HepG2 (cell line): ENCODE measurements at regions not wholly inside any gene's neighbourhood (a gene's known extent, or its start where the extent isn't known, plus 50 kb on each side); places are given as distances from the start of the nearest gene placed in this dataset.

ENCODE experiments used
- ATAC-seq: fragments of 200-7000 bp; cut with Tn5 transposase; 3 replicates; pipeline ENCODE4 v1.9.1; 2020; ENCODE audit warnings: mild to moderate bottlenecking, moderate library complexity
- BruUV-seq: library from RNA; stranded (reverse); fragments of 400-500 nt; replicated peaks from 2 replicates; lab custom pipeline; 2021; lab: Mats Ljungman, UMichigan
- CTCF ChIA-PET: fragments of 300-600 bp; formaldehyde crosslinking; extraction: SDS; loops from one replicate; lab custom pipeline; 2021; ENCODE audit warnings: low total read pairs, inconsistent platforms, low intra/inter-chr PET ratio; lab: Yijun Ruan, JAX
- POLR2A ChIA-PET: fragments of 350-600 bp; sonication (Branson Sonifier 250); formaldehyde crosslinking; loops from one replicate; lab custom pipeline; 2020; ENCODE audit warnings: antibody characterized with exemption, inconsistent platforms; lab: Yijun Ruan, JAX
- DNase-seq: peaks from one replicate; pipeline ENCODE4 v3.0.0-alpha.2; 2015; ENCODE audit warnings: low spot score
- FAIRE-seq: peaks from 3 replicates; lab custom pipeline; 2011; peaks lifted over from hg19 to GRCh38; lab: Jason Lieb, UNC
- H2AFZ ChIP-seq: one replicate; pipeline ENCODE4 v1.6.1; 2011; ENCODE audit warnings: low read length, inconsistent platforms
- H3K27ac ChIP-seq: fragments of 300-600 bp; 3 replicates; pipeline ENCODE4 v1.8.0; 2011; ENCODE audit warnings: mixed run types, mild to moderate bottlenecking, mixed read lengths, low read length, inconsistent platforms; ENCODE audit not compliant: insufficient read depth; ENCODE audit errors: extremely low read length
- H3K27me3 ChIP-seq, 2 experiments: fragments of 200-600 bp in 1 of 2; 2 replicates in 1 of 2; 3 replicates in 1 of 2; pipeline versions ENCODE4 v1.6.0 to v1.8.0; 2011; ENCODE audit warnings: low read length in 2 of 2, mild to moderate bottlenecking in 2 of 2, moderate library complexity in 2 of 2, inconsistent platforms in 1 of 2; ENCODE audit not compliant: insufficient read depth in 2 of 2, control insufficient read depth in 1 of 2
- H3K36me3 ChIP-seq, 2 experiments: fragments of 200-600 bp in 1 of 2; replicated peaks in 1 of 2; 2 replicates in 1 of 2; 3 replicates in 1 of 2; pipeline versions ENCODE4 v1.5.1 to v1.8.0; 2011; ENCODE audit warnings: low read length in 2 of 2, inconsistent platforms in 1 of 2; ENCODE audit not compliant: insufficient read depth in 2 of 2, control insufficient read depth in 1 of 2
- H3K4me1 ChIP-seq: 2 replicates; pipeline ENCODE4 v1.5.1; 2012; ENCODE audit warnings: low read length, inconsistent platforms; ENCODE audit not compliant: insufficient read depth
- H3K4me2 ChIP-seq: 2 replicates; pipeline ENCODE4 v1.6.0; 2011; ENCODE audit warnings: low read depth, low read length, inconsistent platforms
- H3K4me3 ChIP-seq, 3 experiments: fragments of 200-600 bp in 1 of 3; sonication (generic), shearing (Covaris generic) in 1 of 3; replicated peaks in 1 of 3; 2 replicates each; pipeline ENCODE4 v1.5.1; 2011 to 2016; ENCODE audit warnings: low read length in 3 of 3, inconsistent platforms in 2 of 3, low read depth in 2 of 3, mild to moderate bottlenecking in 2 of 3, control low read depth in 1 of 3, mixed read lengths in 1 of 3; ENCODE audit not compliant: insufficient read depth in 1 of 3
- H3K79me2 ChIP-seq: one replicate; pipeline ENCODE4 v1.6.1; 2011; ENCODE audit warnings: low read length, inconsistent platforms; ENCODE audit not compliant: insufficient read depth
- H3K9ac ChIP-seq: 2 replicates; pipeline ENCODE4 v1.6.0; 2011; ENCODE audit warnings: mild to moderate bottlenecking, low read depth, low read length, inconsistent platforms; ENCODE audit not compliant: insufficient read depth
- H3K9me3 ChIP-seq: 2 replicates; pipeline ENCODE4 v1.5.1; 2012; ENCODE audit warnings: mild to moderate bottlenecking, low read length
- H4K20me1 ChIP-seq: 2 replicates; pipeline ENCODE4 v1.6.0; 2011; ENCODE audit warnings: inconsistent platforms, mild to moderate bottlenecking, low read length, moderate library complexity; ENCODE audit not compliant: insufficient read depth
- CHD4 ChIP-seq: fragments of 200-600 bp; sonication (generic); IDR thresholded peaks from 2 replicates; pipeline ENCODE4 v1.7.0; 2017; ENCODE audit warnings: mild to moderate bottlenecking, low read length, borderline replicate concordance
- DR1 ChIP-seq: sonication (generic); formaldehyde crosslinking; IDR thresholded peaks from 2 replicates; pipeline ENCODE4 v1.8.0; 2021; ENCODE audit warnings: mild to moderate bottlenecking, missing genetic modification reagents, inconsistent platforms
- PRMT3 ChIP-seq: sonication (generic); formaldehyde crosslinking; IDR thresholded peaks from 2 replicates; pipeline ENCODE4 v1.8.1; 2022; ENCODE audit warnings: low read depth, mild to moderate bottlenecking, moderate library complexity, missing genetic modification reagents, borderline replicate concordance
- RARA ChIP-seq: IDR thresholded peaks from 2 replicates; pipeline ENCODE4 v1.6.1; 2016; ENCODE audit warnings: missing genetic modification reagents, missing compliant biosample characterization
- RBAK ChIP-seq: sonication (generic); formaldehyde crosslinking; IDR thresholded peaks from 2 replicates; pipeline ENCODE4 v1.5.1; 2020; ENCODE audit warnings: mild to moderate bottlenecking, missing genetic modification reagents
- REL ChIP-seq: sonication (generic); formaldehyde crosslinking; conservative IDR thresholded peaks from 2 replicates; pipeline ENCODE4 v1.8.0; 2022; ENCODE audit warnings: mild to moderate bottlenecking, missing genetic modification reagents, moderate library complexity
- SATB2 ChIP-seq: sonication (generic); formaldehyde crosslinking; IDR thresholded peaks from 2 replicates; pipeline ENCODE4 v1.5.0; 2020; ENCODE audit warnings: missing genetic modification reagents
- ZNF30 ChIP-seq: sonication (generic); formaldehyde crosslinking; IDR thresholded peaks from 2 replicates; pipeline ENCODE4 v1.5.0; 2020; ENCODE audit warnings: mild to moderate bottlenecking, missing genetic modification reagents
- ZNF33A ChIP-seq: sonication (generic); formaldehyde crosslinking; IDR thresholded peaks from 2 replicates; pipeline ENCODE4 v1.5.1; 2020; ENCODE audit warnings: missing genetic modification reagents, mild to moderate bottlenecking, moderate library complexity, borderline replicate concordance
- ZNF878 ChIP-seq: sonication (generic); formaldehyde crosslinking; IDR thresholded peaks from 2 replicates; pipeline ENCODE4 v1.8.1; 2023; ENCODE audit warnings: mild to moderate bottlenecking, missing genetic modification reagents, moderate library complexity
- WGBS: methylation state at CpG from one replicate; pipeline ENCODE4 v1.1.6; 2017; ENCODE audit warnings: low lambda C conversion rate; 5-methylcytosine and 5-hydroxymethylcytosine counted together
- in situ Hi-C: cut with HindIII; loops from 2 replicates; pipeline ENCODE4 v1.10.0; 2017; ENCODE audit warnings: low pct_unique_long_range_greater_than_20kb; ENCODE audit not compliant: extremely low pct_ligation_motif_present
- intact Hi-C: fragments of 100-400 bp; cut with micrococcal nuclease; formaldehyde crosslinking; loops from one replicate; pipeline ENCODE4 v1.10.0; 2022; ENCODE audit not compliant: unreplicated experiment
- TF ChIP-seq, protein P1 (sequence below): sonication (generic); formaldehyde crosslinking; IDR thresholded peaks from 2 replicates; pipeline ENCODE4 v1.4.0; 2020; ENCODE audit warnings: missing genetic modification reagents
- TF ChIP-seq, protein P2 (sequence below): sonication (generic); formaldehyde crosslinking; IDR thresholded peaks from 2 replicates; pipeline ENCODE4 v1.5.1; 2020; ENCODE audit warnings: missing genetic modification reagents, mild to moderate bottlenecking, borderline replicate concordance
- TF ChIP-seq, protein P3 (sequence below): sonication (generic); formaldehyde crosslinking; IDR thresholded peaks from 2 replicates; pipeline ENCODE4 v1.8.1; 2023; ENCODE audit warnings: mild to moderate bottlenecking, missing genetic modification reagents
- TF ChIP-seq, protein P4 (sequence below): sonication (generic); formaldehyde crosslinking; IDR thresholded peaks from 2 replicates; pipeline ENCODE4 v1.8.0; 2022; ENCODE audit warnings: mild to moderate bottlenecking, missing genetic modification reagents, moderate library complexity

DNA sequence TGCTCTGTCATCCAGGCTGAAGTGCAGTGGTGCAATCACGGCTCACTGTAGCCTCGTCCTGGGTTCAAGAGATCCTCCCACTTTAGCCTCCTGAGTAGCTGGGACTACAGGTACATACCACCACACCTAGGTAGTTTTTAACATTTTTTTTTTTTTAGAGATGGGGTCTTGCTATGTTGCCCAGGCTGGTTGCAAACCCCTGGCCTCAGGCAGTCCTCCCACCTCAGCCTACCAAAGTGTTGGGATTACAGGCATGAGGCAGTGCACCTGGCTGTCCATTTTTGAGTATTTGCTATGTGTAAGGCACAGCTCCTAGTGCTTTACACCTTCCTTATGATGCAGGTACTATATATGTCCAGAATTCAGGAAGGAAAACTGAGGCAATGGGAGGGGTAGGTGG is 138.8 kb upstream of the ZNF536 start:
- no peak overlapping the region for H3K27ac ChIP-seq
- BruUV-seq, result no TSS peak
- WGBS, result 0% methylated on average over 2 of the region's 2 CpGs

DNA sequence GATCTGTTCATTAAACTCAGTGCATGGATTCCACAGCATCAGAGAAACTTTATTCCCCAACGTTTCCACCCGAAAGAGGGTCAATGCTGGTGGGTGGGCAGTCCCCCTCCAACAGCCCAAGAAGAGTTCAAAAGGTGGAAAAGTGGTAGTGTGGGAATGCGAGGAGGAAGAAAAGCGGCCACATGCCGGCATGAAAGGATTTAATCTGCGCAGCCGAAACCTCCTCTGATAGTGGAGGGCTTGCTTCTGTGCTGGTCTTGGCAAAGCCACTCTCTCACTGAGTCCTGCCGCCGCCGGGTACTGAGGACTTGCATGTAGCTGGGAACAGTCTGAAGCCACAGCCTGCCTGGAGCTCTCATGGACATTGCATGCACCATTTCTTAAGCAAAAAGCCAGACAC is 136.2 kb upstream of the ZNF536 start:
- H3K27me3 ChIP-seq, result peaks cover 2 to 24% of the 10 kb centered on the region in 2 experiments; a peak in 4 of 5 replicates
- no peak overlapping the region for H3K4me2 ChIP-seq
- in situ Hi-C loops, result no loop called here
- no peak for TF ChIP-seq RARA
- TF ChIP-seq, protein P1, sequence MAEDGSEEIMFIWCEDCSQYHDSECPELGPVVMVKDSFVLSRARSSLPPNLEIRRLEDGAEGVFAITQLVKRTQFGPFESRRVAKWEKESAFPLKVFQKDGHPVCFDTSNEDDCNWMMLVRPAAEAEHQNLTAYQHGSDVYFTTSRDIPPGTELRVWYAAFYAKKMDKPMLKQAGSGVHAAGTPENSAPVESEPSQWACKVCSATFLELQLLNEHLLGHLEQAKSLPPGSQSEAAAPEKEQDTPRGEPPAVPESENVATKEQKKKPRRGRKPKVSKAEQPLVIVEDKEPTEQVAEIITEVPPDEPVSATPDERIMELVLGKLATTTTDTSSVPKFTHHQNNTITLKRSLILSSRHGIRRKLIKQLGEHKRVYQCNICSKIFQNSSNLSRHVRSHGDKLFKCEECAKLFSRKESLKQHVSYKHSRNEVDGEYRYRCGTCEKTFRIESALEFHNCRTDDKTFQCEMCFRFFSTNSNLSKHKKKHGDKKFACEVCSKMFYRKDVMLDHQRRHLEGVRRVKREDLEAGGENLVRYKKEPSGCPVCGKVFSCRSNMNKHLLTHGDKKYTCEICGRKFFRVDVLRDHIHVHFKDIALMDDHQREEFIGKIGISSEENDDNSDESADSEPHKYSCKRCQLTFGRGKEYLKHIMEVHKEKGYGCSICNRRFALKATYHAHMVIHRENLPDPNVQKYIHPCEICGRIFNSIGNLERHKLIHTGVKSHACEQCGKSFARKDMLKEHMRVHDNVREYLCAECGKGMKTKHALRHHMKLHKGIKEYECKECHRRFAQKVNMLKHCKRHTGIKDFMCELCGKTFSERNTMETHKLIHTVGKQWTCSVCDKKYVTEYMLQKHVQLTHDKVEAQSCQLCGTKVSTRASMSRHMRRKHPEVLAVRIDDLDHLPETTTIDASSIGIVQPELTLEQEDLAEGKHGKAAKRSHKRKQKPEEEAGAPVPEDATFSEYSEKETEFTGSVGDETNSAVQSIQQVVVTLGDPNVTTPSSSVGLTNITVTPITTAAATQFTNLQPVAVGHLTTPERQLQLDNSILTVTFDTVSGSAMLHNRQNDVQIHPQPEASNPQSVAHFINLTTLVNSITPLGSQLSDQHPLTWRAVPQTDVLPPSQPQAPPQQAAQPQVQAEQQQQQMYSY, result no peak
- TF ChIP-seq, protein P2, sequence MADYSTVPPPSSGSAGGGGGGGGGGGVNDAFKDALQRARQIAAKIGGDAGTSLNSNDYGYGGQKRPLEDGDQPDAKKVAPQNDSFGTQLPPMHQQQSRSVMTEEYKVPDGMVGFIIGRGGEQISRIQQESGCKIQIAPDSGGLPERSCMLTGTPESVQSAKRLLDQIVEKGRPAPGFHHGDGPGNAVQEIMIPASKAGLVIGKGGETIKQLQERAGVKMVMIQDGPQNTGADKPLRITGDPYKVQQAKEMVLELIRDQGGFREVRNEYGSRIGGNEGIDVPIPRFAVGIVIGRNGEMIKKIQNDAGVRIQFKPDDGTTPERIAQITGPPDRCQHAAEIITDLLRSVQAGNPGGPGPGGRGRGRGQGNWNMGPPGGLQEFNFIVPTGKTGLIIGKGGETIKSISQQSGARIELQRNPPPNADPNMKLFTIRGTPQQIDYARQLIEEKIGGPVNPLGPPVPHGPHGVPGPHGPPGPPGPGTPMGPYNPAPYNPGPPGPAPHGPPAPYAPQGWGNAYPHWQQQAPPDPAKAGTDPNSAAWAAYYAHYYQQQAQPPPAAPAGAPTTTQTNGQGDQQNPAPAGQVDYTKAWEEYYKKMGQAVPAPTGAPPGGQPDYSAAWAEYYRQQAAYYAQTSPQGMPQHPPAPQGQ (CRISPR knock-in tag), result no peak
- TF ChIP-seq, protein P3, sequence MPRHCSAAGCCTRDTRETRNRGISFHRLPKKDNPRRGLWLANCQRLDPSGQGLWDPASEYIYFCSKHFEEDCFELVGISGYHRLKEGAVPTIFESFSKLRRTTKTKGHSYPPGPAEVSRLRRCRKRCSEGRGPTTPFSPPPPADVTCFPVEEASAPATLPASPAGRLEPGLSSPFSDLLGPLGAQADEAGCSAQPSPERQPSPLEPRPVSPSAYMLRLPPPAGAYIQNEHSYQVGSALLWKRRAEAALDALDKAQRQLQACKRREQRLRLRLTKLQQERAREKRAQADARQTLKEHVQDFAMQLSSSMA (CRISPR knock-in tag), result no peak
- no peak for TF ChIP-seq ZNF878 (CRISPR knock-in tag)

More for the DNA sequence above, 138.8 kb upstream of the ZNF536 start:
- Histone ChIP-seq H3K27me3 (peaks cover 5 to 48% of the 10 kb centered on the region in 2 experiments; a peak in 4 of 5 replicates), H3K9ac (no peak overlapping the region), H4K20me1 (no peaks in the 10 kb centered on the region), H3K4me3 (no peak overlapping the region), H2AFZ (no peak overlapping the region), H3K79me2 (no peaks in the 10 kb centered on the region), H3K4me2 (no peak overlapping the region), H3K9me3 (no peaks in the 10 kb centered on the region), H3K4me1 (peaks cover 1% of the 10 kb centered on the region; the same call in 1 of the 2 replicates), H3K36me3 (no peaks in the 10 kb centered on the region)
- DNase-seq (no peak), ATAC-seq (no peak), FAIRE-seq (no peak)
- in situ Hi-C loops, result no loop called here
- CTCF ChIA-PET, result no interaction called here
- intact Hi-C loops, result loop anchor here (10.0 kb wide), 1 partner anchor 829 kb away; no protein-coding TSS in a partner anchor
- TF ChIP-seq PRMT3 (CRISPR knock-in tag) (no peak), ZNF33A (CRISPR knock-in tag) (no peak), CHD4 (no peak), RBAK (no peak), DR1 (CRISPR knock-in tag) (no peak), REL (no peak), SATB2 (CRISPR knock-in tag) (no peak), ZNF30 (no peak)
- TF ChIP-seq, protein P4, sequence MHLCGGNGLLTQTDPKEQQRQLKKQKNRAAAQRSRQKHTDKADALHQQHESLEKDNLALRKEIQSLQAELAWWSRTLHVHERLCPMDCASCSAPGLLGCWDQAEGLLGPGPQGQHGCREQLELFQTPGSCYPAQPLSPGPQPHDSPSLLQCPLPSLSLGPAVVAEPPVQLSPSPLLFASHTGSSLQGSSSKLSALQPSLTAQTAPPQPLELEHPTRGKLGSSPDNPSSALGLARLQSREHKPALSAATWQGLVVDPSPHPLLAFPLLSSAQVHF, result no peak
- POLR2A ChIA-PET, result no interaction called here

More for the DNA sequence above, 136.2 kb upstream of the ZNF536 start:
- Histone ChIP-seq H2AFZ (no peak overlapping the region), H3K4me3 (no peak overlapping the region), H3K9ac (no peak overlapping the region), H3K9me3 (no peaks in the 10 kb centered on the region), H3K36me3 (no peaks in the 10 kb centered on the region), H3K27ac (no peak overlapping the region), H3K79me2 (no peaks in the 10 kb centered on the region), H3K4me1 (no peaks in the 10 kb centered on the region), H4K20me1 (no peaks in the 10 kb centered on the region)
- 37% methylated on average over 7 of the region's 10 CpGs for WGBS
- intact Hi-C loops, result loop anchor here (10.0 kb wide), 1 partner anchor 831 kb away; no protein-coding TSS in a partner anchor
- CTCF ChIA-PET, result no interaction called here
- POLR2A ChIA-PET, result no interaction called here
- no peak for FAIRE-seq
- DNase-seq, result no peak
- BruUV-seq, result no TSS peak
- ATAC-seq, result no peak
